Spleen (tissue), 7 donors: ENCODE measurements at regions not wholly inside any gene's neighbourhood (a gene's known extent, or its start where the extent isn't known, plus 50 kb on each side); places are given as distances from the start of the nearest gene placed in this dataset.

Source experiments
- POLR2A ChIP-seq, 3 donors: fragments of 450-650 bp; IDR thresholded peaks; one replicate each; pipeline ENCODE4 v1.5.1; 2017; ENCODE audit warnings: antibody characterized with exemption in 3 of 3, mild to moderate bottlenecking in 1 of 3
- TF ChIP-seq, protein P1 (sequence below), 11 experiments: fragments of 200-600 bp in 7 of 11; fragments of 450-650 bp in 4 of 11; sonication (generic) in 4 of 11; IDR thresholded peaks in 8 of 11; conservative IDR thresholded peaks in 3 of 11; 1 replicate in 7 of 11; 2 replicates in 4 of 11; pipeline versions ENCODE4 v1.4.0 to v1.8.0; 2016 to 2021; ENCODE audit warnings: antibody characterized with exemption in 11 of 11, inconsistent platforms in 4 of 11, mild to moderate bottlenecking in 1 of 11
- donor health status: DM: no; HTN: no; CAD: no; lungs with moderate emphysema.
- donor health status: DM: no; HTN: no; CAD: no.
- donor health status: DM: no; HTN: no; CAD: no.

DNA sequence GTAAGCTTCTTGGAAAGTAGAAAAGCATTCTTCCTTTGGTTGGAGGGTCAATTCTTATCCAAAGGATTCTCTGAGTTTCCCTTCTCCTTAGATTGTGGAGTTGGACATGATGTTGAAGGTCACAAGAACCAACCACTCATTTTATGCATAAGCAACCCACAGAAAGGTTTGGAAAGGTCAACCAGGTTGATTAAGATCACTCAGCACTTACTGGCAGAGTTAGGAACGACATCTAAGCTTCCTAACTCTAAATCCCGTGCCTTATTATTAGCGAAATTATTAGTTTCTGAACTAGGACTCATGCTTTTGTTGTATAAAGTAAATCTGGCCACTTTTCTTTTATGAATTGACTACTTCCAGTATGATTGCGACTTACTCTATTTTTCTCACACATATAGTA, 137.0 kb upstream of the MINDY3 start:
- no peak for TF ChIP-seq POLR2A (IDR thresholded peaks at IDR 0.05)
- TF ChIP-seq, protein P1, sequence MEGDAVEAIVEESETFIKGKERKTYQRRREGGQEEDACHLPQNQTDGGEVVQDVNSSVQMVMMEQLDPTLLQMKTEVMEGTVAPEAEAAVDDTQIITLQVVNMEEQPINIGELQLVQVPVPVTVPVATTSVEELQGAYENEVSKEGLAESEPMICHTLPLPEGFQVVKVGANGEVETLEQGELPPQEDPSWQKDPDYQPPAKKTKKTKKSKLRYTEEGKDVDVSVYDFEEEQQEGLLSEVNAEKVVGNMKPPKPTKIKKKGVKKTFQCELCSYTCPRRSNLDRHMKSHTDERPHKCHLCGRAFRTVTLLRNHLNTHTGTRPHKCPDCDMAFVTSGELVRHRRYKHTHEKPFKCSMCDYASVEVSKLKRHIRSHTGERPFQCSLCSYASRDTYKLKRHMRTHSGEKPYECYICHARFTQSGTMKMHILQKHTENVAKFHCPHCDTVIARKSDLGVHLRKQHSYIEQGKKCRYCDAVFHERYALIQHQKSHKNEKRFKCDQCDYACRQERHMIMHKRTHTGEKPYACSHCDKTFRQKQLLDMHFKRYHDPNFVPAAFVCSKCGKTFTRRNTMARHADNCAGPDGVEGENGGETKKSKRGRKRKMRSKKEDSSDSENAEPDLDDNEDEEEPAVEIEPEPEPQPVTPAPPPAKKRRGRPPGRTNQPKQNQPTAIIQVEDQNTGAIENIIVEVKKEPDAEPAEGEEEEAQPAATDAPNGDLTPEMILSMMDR (IDR thresholded peaks at IDR 0.05 in 8 of 11, conservative IDR thresholded peaks at IDR 0.05 in 3 of 11): no peak
